Right lung (tissue), 2 donors: ENCODE measurements at regions not wholly inside any gene's neighbourhood (a gene's known extent, or its start where the extent isn't known, plus 50 kb on each side); places are given as distances from the start of the nearest gene placed in this dataset.
A peak's percentile ranks its signal among the peaks of the same experiment; 100 is the strongest.

Source experiments
- DNase-seq, 2 donors: peaks; one replicate each; pipeline ENCODE4 v3.0.0-alpha.2; 2013

GRCh38 chr15:62886431-62887071, 156.0 kb upstream of the TPM1 start:
- DNase-seq: no peak

GRCh38 chr15:62887113-62887570, 155.4 kb upstream of the TPM1 start:
- DNase-seq: no peak

GRCh38 chr15:62888623-62889022, 153.9 kb upstream of the TPM1 start:
- no peak for DNase-seq

GRCh38 chr15:62889141-62889661, 153.3 kb upstream of the TPM1 start:
- DNase-seq: no peak

GRCh38 chr15:62889734-62890505, 152.6 kb upstream of the TPM1 start:
- no peak for DNase-seq

- no peak for DNase-seq
These were observed 148.0 kb upstream of the TPM1 start for GRCh38 chr15:62894322-62895085.

GRCh38 chr15:62895139-62895866, 147.2 kb upstream of the TPM1 start:
- no peak for DNase-seq

GRCh38 chr15:62895905-62896316, 146.6 kb upstream of the TPM1 start:
- no peak for DNase-seq

- no peak for DNase-seq
These were observed 146.1 kb upstream of the TPM1 start for GRCh38 chr15:62896380-62896866.

- DNase-seq: peak; percentile 81
These were observed 145.5 kb upstream of the TPM1 start for GRCh38 chr15:62896969-62897486.

- DNase-seq: no peak
These were observed 144.9 kb upstream of the TPM1 start for GRCh38 chr15:62897634-62898033.

- DNase-seq: no peak
These were observed 143.5 kb upstream of the TPM1 start for GRCh38 chr15:62899090-62899493.

- DNase-seq: no peak
These were observed 142.3 kb upstream of the TPM1 start for GRCh38 chr15:62900071-62900802.

- DNase-seq: no peak
These were observed 141.5 kb upstream of the TPM1 start for GRCh38 chr15:62901087-62901486.

GRCh38 chr15:62901909-62902546, 140.5 kb upstream of the TPM1 start:
- DNase-seq: no peak

- DNase-seq: no peak
These were observed 139.7 kb upstream of the TPM1 start for GRCh38 chr15:62902821-62903220.

- DNase-seq: no peak
These were observed 139.1 kb upstream of the TPM1 start for GRCh38 chr15:62903437-62903836.

GRCh38 chr15:62904041-62904910, 138.3 kb upstream of the TPM1 start:
- DNase-seq: no peak

- DNase-seq: no peak
These were observed 135.9 kb upstream of the TPM1 start for GRCh38 chr15:62906627-62907026.
